Trophoblast cell (in vitro differentiated cells and primary cell): ENCODE measurements at regions not wholly inside any gene's neighbourhood (a gene's known extent, or its start where the extent isn't known, plus 50 kb on each side); places are given as distances from the start of the nearest gene placed in this dataset.

Experiments used
- DNase-seq, 2 donors: peaks; one replicate each; pipeline ENCODE4 v3.0.0-alpha.2; 2016
- H2AFZ ChIP-seq: 2 replicates; pipeline ENCODE4 v1.6.1; 2013; ENCODE audit warnings: low read length, moderate library complexity, mild to moderate bottlenecking; ENCODE audit not compliant: insufficient read depth, poor library complexity
- H2AK5ac ChIP-seq: 2 replicates; pipeline ENCODE4 v1.6.1; 2013; ENCODE audit warnings: mild to moderate bottlenecking, low read length
- H2BK120ac ChIP-seq: 2 replicates; pipeline ENCODE4 v1.6.1; 2013; ENCODE audit warnings: low read length, mild to moderate bottlenecking, moderate library complexity; ENCODE audit not compliant: insufficient read depth, poor library complexity
- H2BK12ac ChIP-seq: 2 replicates; pipeline ENCODE4 v1.6.1; 2013; ENCODE audit warnings: mild to moderate bottlenecking, low read length, moderate library complexity
- H2BK5ac ChIP-seq: 2 replicates; pipeline ENCODE4 v1.6.1; 2013; ENCODE audit warnings: low read length, low read depth, moderate library complexity, mild to moderate bottlenecking; ENCODE audit not compliant: poor library complexity
- H3K14ac ChIP-seq: 2 replicates; pipeline ENCODE4 v1.6.1; 2013; ENCODE audit warnings: mild to moderate bottlenecking, low read length
- H3K18ac ChIP-seq: 2 replicates; pipeline ENCODE4 v1.6.1; 2013; ENCODE audit warnings: mild to moderate bottlenecking, low read length
- H3K23ac ChIP-seq: 2 replicates; pipeline ENCODE4 v1.6.1; 2013; ENCODE audit warnings: low read length
- H3K27ac ChIP-seq: 2 replicates; pipeline ENCODE4 v1.5.1; 2013; ENCODE audit warnings: low read depth, mild to moderate bottlenecking, inconsistent platforms, low read length, moderate library complexity
- H3K27me3 ChIP-seq: 2 replicates; pipeline ENCODE4 v1.6.1; 2013; ENCODE audit warnings: inconsistent platforms, mild to moderate bottlenecking, low read length, moderate library complexity; ENCODE audit not compliant: insufficient read depth
- H3K36me3 ChIP-seq, 2 experiments: 1 replicate in 1 of 2; 2 replicates in 1 of 2; pipeline ENCODE4 v1.6.1; 2013; ENCODE audit warnings: low read length in 2 of 2, mild to moderate bottlenecking in 2 of 2, moderate library complexity in 1 of 2; ENCODE audit not compliant: insufficient read depth in 2 of 2, control insufficient read depth in 1 of 2
- H3K4ac ChIP-seq: 2 replicates; pipeline ENCODE4 v1.6.1; 2013; ENCODE audit warnings: low read depth, mild to moderate bottlenecking, low read length, moderate library complexity
- H3K4me1 ChIP-seq, 2 experiments: 1 replicate in 1 of 2; 2 replicates in 1 of 2; pipeline ENCODE4 v1.6.1; 2013; ENCODE audit warnings: low read length in 2 of 2, mild to moderate bottlenecking in 2 of 2, moderate library complexity in 1 of 2; ENCODE audit not compliant: insufficient read depth in 2 of 2, control insufficient read depth in 1 of 2
- H3K4me2 ChIP-seq: 2 replicates; pipeline ENCODE4 v1.6.1; 2013; ENCODE audit warnings: inconsistent platforms, mild to moderate bottlenecking, low read length, moderate library complexity
- H3K4me3 ChIP-seq: 2 replicates; pipeline ENCODE4 v1.5.1; 2013; ENCODE audit warnings: mild to moderate bottlenecking, low read depth, low read length, inconsistent platforms
- H3K79me1 ChIP-seq: one replicate; pipeline ENCODE4 v1.6.1; 2013; ENCODE audit warnings: low read length
- H3K79me2 ChIP-seq: 2 replicates; pipeline ENCODE4 v1.6.1; 2013; ENCODE audit warnings: low read length, mild to moderate bottlenecking; ENCODE audit not compliant: control insufficient read depth, insufficient read depth, poor library complexity
- H3K9ac ChIP-seq: 2 replicates; pipeline ENCODE4 v1.6.1; 2013; ENCODE audit warnings: mild to moderate bottlenecking, low read length
- H3K9me3 ChIP-seq: 2 replicates; pipeline ENCODE4 v1.6.1; 2013; ENCODE audit warnings: low read depth, mild to moderate bottlenecking, control low read depth, inconsistent platforms, low read length; ENCODE audit not compliant: insufficient read depth
- H4K12ac ChIP-seq: 2 replicates; pipeline ENCODE4 v1.6.1; 2013; ENCODE audit warnings: low read depth, mild to moderate bottlenecking, low read length, moderate library complexity
- H4K8ac ChIP-seq: 2 replicates; pipeline ENCODE4 v1.6.1; 2013; ENCODE audit warnings: low read depth, mild to moderate bottlenecking, low read length, moderate library complexity
- H4K91ac ChIP-seq: one replicate; pipeline ENCODE4 v1.6.1; 2013; ENCODE audit warnings: low read depth, mild to moderate bottlenecking, low read length, moderate library complexity
- WGBS: extraction: QIAGEN DNeasy Blood & Tissue Kit; methylation state at CpG from one replicate; pipeline ENCODE4 v1.1.7; 2013; ENCODE audit warnings: missing lambda C conversion rate; ENCODE audit not compliant: insufficient read length, insufficient coverage; ENCODE audit errors: extremely low coverage; 5-methylcytosine and 5-hydroxymethylcytosine counted together

- Histone ChIP-seq H2BK12ac (no peak overlapping the region), H3K4ac (no peak overlapping the region), H4K8ac (no peak overlapping the region), H3K79me1 (no peaks in the 10 kb centered on the region), H4K12ac (no peak overlapping the region), H2BK120ac (no peak overlapping the region), H3K9ac (no peak overlapping the region), H2AK5ac (no peak overlapping the region), H3K4me3 (no peak overlapping the region), H3K27me3 (no peaks in the 10 kb centered on the region), H2BK5ac (no peak overlapping the region), H3K4me2 (no peak overlapping the region), H3K36me3 (no peaks in the 10 kb centered on the region), H3K79me2 (no peaks in the 10 kb centered on the region), H2AFZ (no peak overlapping the region), H3K9me3 (peaks cover 2% of the 10 kb centered on the region), H4K91ac (no peak overlapping the region), H3K23ac (no peak overlapping the region), H3K4me1 (no peaks in the 10 kb centered on the region), H3K27ac (no peak overlapping the region), H3K18ac (no peak overlapping the region), H3K14ac (no peak overlapping the region)
- DNase-seq: no peak
- WGBS: no CpG with 5 or more reads among the region's 2 CpGs
Observed at GRCh38 chr13:32932376-32932775, 83.8 kb upstream of the KL start.

DNA sequence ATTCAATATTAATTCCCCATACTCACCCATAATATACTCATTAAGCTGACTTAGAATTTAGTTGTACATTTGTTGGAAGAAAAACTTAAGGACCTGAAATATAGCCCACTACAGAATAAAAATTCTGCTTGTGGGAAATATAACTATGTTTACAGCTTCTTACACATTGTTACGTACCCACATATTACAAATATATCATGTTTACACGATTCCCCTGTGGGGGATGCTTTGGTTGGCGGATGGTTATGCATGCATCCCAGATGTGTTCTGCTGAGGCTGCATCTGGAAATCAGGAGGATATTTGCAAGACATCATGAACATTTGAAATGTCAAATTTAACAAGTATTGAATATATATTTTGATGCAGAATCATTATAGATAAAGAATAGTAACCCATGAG lies 79.5 kb upstream of the KL start:
- no peak overlapping the region for H3K23ac ChIP-seq
- no peak overlapping the region for H2AFZ ChIP-seq
- no peak overlapping the region for H3K27ac ChIP-seq
- peaks cover 5% of the 10 kb centered on the region for H3K9me3 ChIP-seq
- no peak for DNase-seq
- H3K4me1 ChIP-seq: no peaks in the 10 kb centered on the region
- H3K79me1 ChIP-seq: no peaks in the 10 kb centered on the region
- no peak overlapping the region for H3K4me2 ChIP-seq
- no peak overlapping the region for H3K9ac ChIP-seq
- WGBS: no CpG with 5 or more reads among the region's 3 CpGs
- H2AK5ac ChIP-seq: no peak overlapping the region
- H4K8ac ChIP-seq: no peak overlapping the region
- no peak overlapping the region for H2BK12ac ChIP-seq
- no peak overlapping the region for H4K91ac ChIP-seq
- H2BK5ac ChIP-seq: no peak overlapping the region
- H3K79me2 ChIP-seq: no peaks in the 10 kb centered on the region
- no peaks in the 10 kb centered on the region for H3K27me3 ChIP-seq
- no peak overlapping the region for H3K18ac ChIP-seq
- no peak overlapping the region for H2BK120ac ChIP-seq
- no peaks in the 10 kb centered on the region for H3K36me3 ChIP-seq
- no peak overlapping the region for H3K4me3 ChIP-seq
- H4K12ac ChIP-seq: no peak overlapping the region
- no peak overlapping the region for H3K4ac ChIP-seq
- H3K14ac ChIP-seq: no peak overlapping the region

GRCh38 chr13:32938314-32938713 lies 77.9 kb upstream of the KL start:
- Histone ChIP-seq H3K79me1 (no peaks in the 10 kb centered on the region), H3K18ac (no peak overlapping the region), H2AFZ (no peak overlapping the region), H4K8ac (no peak overlapping the region), H2BK120ac (no peak overlapping the region), H3K36me3 (no peaks in the 10 kb centered on the region), H2AK5ac (no peak overlapping the region), H3K9ac (no peak overlapping the region), H3K4me2 (no peak overlapping the region), H3K27me3 (no peaks in the 10 kb centered on the region), H3K4me1 (no peaks in the 10 kb centered on the region), H3K27ac (no peak overlapping the region), H3K4ac (no peak overlapping the region), H4K12ac (no peak overlapping the region), H3K79me2 (no peaks in the 10 kb centered on the region), H2BK5ac (no peak overlapping the region), H2BK12ac (no peak overlapping the region), H3K23ac (no peak overlapping the region), H3K4me3 (no peak overlapping the region), H3K14ac (no peak overlapping the region), H4K91ac (no peak overlapping the region), H3K9me3 (peaks cover 5% of the 10 kb centered on the region)
- no CpG with 5 or more reads among the region's 2 CpGs for WGBS
- DNase-seq: peak in 1 of 2 donors; percentile 41

- H2AFZ ChIP-seq: no peak overlapping the region
- H2BK12ac ChIP-seq: no peak overlapping the region
- no peak overlapping the region for H3K14ac ChIP-seq
- no CpG with 5 or more reads among the region's 2 CpGs for WGBS
- H3K23ac ChIP-seq: no peak overlapping the region
- no peak overlapping the region for H3K4me2 ChIP-seq
- no peaks in the 10 kb centered on the region for H3K79me2 ChIP-seq
- H4K12ac ChIP-seq: no peak overlapping the region
- H2BK120ac ChIP-seq: no peak overlapping the region
- no peaks in the 10 kb centered on the region for H3K79me1 ChIP-seq
- H2BK5ac ChIP-seq: no peak overlapping the region
- peak; percentile 11 to 48 for DNase-seq
- H2AK5ac ChIP-seq: no peak overlapping the region
- H3K9me3 ChIP-seq: peaks cover 5% of the 10 kb centered on the region
- H3K4me1 ChIP-seq: no peaks in the 10 kb centered on the region
- H3K36me3 ChIP-seq: no peaks in the 10 kb centered on the region
- H4K8ac ChIP-seq: no peak overlapping the region
- no peaks in the 10 kb centered on the region for H3K27me3 ChIP-seq
- no peak overlapping the region for H3K4ac ChIP-seq
- H3K4me3 ChIP-seq: no peak overlapping the region
- no peak overlapping the region for H4K91ac ChIP-seq
- H3K9ac ChIP-seq: no peak overlapping the region
- no peak overlapping the region for H3K18ac ChIP-seq
- no peak overlapping the region for H3K27ac ChIP-seq
Observed at GRCh38 chr13:32938907-32939306, 77.3 kb upstream of the KL start.
